ENCODE measurements at regions not wholly inside any gene's neighbourhood (a gene's known extent, or its start where the extent isn't known, plus 50 kb on each side); places are given as distances from the start of the nearest gene placed in this dataset.

DNA sequence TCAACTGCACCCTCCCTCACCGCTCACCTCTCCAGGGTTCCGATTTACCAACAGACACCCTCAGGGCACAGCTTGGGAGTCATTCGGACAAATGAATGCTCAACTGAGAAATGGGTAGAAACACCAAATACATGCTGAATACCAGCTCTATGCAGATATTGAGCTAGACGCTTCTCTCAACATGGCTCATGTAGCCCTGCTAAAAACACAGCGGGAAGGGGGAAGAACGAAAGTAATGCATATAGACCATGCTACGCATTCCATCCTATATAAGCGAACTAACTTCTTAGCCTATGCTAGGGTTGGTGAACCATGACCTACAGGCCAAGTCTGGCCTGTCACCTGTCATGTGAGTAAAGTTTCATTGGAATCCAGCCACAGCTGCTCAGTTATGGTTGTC lies 304.0 kb downstream of the UQCRFS1 start:
- TF ChIP-seq, protein P1, sequence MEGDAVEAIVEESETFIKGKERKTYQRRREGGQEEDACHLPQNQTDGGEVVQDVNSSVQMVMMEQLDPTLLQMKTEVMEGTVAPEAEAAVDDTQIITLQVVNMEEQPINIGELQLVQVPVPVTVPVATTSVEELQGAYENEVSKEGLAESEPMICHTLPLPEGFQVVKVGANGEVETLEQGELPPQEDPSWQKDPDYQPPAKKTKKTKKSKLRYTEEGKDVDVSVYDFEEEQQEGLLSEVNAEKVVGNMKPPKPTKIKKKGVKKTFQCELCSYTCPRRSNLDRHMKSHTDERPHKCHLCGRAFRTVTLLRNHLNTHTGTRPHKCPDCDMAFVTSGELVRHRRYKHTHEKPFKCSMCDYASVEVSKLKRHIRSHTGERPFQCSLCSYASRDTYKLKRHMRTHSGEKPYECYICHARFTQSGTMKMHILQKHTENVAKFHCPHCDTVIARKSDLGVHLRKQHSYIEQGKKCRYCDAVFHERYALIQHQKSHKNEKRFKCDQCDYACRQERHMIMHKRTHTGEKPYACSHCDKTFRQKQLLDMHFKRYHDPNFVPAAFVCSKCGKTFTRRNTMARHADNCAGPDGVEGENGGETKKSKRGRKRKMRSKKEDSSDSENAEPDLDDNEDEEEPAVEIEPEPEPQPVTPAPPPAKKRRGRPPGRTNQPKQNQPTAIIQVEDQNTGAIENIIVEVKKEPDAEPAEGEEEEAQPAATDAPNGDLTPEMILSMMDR (IDR thresholded peaks at IDR 0.05): no peak
- Histone ChIP-seq H3K4me3 (no peak overlapping the region), H3K27ac (no peak overlapping the region)
- no peak for DNase-seq (ENCODE audit: low spot score)

DNA sequence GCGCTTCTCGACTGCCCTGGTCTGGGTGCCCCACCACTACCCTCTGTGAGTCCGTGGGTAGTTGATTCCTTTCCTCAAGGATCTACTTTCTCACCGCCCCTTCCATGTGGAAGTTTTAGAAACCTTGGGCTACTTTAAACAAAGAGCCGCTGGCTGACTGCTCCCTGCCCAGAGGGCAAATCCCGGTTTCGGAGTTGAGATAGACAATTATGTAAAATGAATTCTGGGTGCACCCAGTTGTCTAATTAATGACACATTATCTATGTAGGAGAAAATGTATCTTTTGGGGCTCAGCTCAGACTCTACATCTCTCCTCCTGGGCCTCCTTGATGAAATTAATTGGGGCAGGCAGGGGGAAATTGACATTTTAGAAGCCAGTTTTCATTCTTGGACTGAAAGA lies 305.4 kb downstream of the UQCRFS1 start:
- no peak overlapping the region for H3K4me3 ChIP-seq
- DNase-seq (ENCODE audit: low spot score): no peak
- TF ChIP-seq, protein P1 (IDR thresholded peaks at IDR 0.05): no peak
- no peak overlapping the region for H3K27ac ChIP-seq

DNA sequence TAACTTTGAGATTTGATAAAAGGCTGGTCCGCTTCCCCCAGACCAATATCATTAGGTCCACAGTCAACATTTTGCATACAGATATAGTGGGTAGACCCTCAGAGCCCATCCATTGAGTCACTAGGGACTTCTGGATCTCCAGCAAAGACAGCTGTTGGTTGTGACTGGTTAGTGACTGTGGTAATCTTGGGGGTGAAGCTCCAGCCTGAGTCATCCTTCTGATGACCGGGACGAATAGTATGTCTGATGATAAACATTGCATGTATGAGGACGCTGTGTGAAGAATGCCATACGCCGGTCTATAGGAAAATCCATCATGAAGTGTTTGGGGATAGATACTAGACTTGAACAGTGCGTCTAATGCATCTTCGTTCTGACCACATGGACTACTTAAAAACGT lies 307.0 kb downstream of the UQCRFS1 start:
- Histone ChIP-seq H3K4me3 (no peak overlapping the region), H3K27ac (no peak overlapping the region)
- TF ChIP-seq, protein P1 (IDR thresholded peaks at IDR 0.05): no peak
- DNase-seq (ENCODE audit: low spot score): no peak

DNA sequence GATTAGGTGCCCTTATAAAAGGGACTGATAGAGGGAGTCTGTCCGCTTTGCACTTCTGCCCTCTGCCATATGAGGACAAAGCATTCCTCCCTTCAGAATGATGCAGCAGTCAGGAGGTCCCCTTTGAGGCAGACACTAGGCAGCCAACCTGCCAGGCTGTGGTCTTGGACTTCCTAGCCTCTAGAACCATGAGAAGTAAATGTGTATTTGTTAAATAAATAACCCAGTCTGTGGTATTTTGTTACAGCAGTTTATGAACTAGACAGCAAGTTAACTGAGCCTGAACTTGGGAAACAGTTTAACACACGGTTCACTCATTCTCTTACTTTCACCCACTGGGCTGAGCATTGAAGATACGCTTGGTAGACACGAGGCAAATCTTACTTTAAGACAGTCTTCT lies 313.2 kb downstream of the UQCRFS1 start:
- Histone ChIP-seq H3K4me3 (no peak overlapping the region), H3K27ac (no peak overlapping the region)
- TF ChIP-seq, protein P1 (IDR thresholded peaks at IDR 0.05): no peak
- DNase-seq (ENCODE audit: low spot score): no peak

DNA sequence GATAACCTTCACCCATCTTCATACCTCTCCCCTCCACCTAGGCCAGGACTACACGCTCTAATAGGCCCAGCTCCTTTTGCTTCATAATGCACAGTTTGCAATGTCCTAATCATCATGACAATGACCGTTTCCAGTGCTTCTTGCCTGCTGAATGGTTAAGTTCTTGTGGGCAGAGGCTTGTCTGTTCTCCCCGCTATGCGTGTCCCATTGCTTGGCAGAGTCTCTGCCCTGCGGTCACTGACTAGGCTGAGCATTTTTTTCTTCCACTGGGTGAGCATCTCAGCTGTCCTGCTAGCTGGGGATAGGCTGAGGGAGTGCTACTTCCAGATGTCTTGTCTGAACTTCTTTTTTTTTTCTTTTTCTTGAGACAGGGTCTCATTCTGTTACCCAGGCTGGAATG lies 314.7 kb downstream of the UQCRFS1 start:
- H3K4me3 ChIP-seq: no peak overlapping the region
- no peak for DNase-seq (ENCODE audit: low spot score)
- TF ChIP-seq, protein P1 (IDR thresholded peaks at IDR 0.05): no peak
- no peak overlapping the region for H3K27ac ChIP-seq

DNA sequence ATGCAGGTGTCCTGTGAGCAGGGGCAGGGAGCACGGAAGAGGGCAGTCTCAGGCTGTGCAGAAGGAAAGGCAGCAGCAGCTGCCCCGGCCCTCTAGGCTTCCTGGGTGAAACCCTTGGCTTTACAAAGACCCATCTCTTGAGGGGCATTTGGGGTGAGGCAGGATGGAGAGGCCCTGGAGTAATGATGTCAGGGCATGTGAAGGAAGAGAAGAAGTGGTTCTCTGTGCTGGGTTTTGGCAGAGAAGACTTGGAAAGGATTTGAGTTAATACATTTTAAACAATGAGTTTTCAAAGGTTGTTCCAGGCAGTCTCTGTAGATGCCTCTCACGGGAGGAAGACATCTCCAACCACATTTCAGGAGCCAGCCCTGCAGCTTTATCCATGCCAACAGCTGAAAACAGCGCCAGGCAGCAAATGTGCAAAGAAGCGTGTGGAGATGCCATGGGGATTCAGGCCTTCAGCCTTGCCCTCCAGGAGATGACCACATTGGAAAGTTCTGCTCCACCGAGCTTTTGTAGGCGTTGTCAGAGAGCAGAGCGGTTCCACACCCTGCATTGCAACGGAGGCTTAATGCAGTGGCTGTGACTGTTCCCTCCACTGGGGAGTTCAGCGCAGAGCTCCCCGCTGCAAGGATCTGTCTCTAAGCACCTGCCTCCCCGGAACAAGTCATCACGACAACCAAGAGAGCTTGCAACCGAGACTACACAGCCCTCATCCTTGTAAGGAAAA lies 322.8 kb downstream of the UQCRFS1 start:
- Histone ChIP-seq H3K4me3 (no peak overlapping the region), H3K27ac (no peak overlapping the region)
- TF ChIP-seq, protein P1 (IDR thresholded peaks at IDR 0.05): no peak
- no peak for DNase-seq (ENCODE audit: low spot score)

DNA sequence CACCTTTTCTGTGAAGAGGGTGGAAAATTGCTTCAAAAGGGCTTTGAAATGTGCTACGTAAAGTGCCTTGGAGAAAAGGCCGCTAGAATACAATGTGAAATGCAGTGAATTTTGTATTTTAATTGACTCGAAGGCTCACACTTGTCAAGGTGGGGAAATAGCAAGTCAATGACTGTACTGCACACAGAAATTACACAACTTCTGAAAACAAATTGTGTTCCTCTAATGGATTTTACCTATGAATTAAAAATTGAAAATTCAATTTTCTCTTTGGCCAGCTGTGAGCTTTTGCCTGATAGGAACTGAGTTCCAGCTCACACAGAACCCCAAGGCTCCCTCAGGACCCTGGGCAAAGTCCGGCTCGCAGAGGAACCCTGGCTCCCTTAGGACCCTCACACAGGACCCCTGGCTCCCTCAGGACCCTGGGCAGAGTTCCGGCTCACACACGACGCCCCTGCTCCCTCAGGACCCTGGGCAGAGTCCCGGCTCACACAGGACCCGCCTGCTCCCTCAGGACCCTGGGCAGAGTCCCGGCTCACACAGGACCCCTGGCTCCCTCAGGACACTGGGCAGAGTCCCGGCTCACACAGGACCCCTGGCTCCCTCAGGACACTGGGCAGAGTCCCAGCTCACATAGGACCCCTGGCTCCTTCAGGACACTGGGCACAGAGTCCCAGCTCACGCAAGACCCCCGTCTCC lies 324.9 kb downstream of the UQCRFS1 start:
- DNase-seq (ENCODE audit: low spot score): no peak
- no peak overlapping the region for H3K4me3 ChIP-seq
- TF ChIP-seq, protein P1 (IDR thresholded peaks at IDR 0.05): no peak
- H3K27ac ChIP-seq: no peak overlapping the region

Data from coronary artery (tissue), 2 donors.